GM19463 (cell line): ENCODE measurements at regions not wholly inside any gene's neighbourhood (a gene's known extent, or its start where the extent isn't known, plus 50 kb on each side); places are given as distances from the start of the nearest gene placed in this dataset.
A peak's percentile ranks its signal among the peaks of the same experiment; 100 is the strongest.
"Not testable (repeated sequence)": the region's sequence is repeated elsewhere in the genome, so short reads cannot be mapped to it uniquely, and the experiment has no call there.

ENCODE experiments used
- ATAC-seq: cut with Tn5 transposase; IDR thresholded peaks from one replicate; pipeline ENCODE4 v1.9.1; 2021; ENCODE audit warnings: mild to moderate bottlenecking, moderate library complexity; ENCODE audit not compliant: unreplicated experiment

- ATAC-seq = no peak
Observed at GRCh38 chr1:177648731-177649265, 321.1 kb downstream of the SEC16B start.

GRCh38 chr1:177648138-177648537 is 321.7 kb downstream of the SEC16B start:
- no peak for ATAC-seq

DNA sequence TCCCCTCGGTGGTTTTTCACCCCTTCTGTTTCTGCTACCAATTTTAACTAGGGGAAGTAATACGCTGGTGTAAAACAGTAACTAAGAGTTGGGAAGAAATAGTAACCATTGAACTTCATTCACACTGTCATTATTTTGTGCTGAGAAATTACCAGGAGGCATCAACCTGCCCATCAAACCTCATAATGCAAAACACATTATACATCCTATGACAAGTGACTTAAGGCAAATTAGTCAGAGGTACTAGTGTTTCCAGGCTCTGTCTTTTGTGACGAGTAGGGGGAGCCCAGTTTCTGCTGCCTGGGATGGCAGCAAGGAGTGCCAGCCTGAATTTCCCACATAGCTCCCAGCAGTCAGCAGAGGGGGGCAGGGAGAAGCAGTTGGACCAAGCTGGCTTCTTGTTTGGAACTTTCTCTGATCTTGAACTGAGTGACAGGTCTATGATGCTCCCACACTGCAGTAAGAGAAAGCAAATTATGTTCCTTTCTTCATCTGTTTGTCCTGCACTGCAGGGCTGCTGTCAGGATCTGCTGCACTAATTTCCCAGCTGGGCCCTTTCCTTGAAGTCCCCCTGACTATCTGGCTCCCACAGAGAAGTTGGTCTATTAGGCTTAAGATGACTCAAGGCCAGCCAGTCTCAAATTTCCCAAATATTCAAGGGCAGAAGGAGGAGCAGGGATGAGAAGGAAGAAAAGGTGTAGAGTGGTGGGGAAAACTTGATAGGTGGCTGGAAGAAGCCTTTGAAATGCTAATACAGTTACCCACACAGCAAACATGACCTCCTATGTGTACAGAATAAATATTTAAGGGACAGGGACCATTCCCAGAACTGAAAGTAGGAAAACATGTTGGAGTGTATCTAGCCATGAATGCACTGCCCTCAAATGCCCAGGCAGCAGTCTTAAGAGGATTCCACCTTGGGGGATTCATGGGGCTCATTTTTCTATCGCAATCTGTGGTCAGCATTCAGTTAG is 322.8 kb downstream of the SEC16B start:
- peak; percentile 59 for ATAC-seq

DNA sequence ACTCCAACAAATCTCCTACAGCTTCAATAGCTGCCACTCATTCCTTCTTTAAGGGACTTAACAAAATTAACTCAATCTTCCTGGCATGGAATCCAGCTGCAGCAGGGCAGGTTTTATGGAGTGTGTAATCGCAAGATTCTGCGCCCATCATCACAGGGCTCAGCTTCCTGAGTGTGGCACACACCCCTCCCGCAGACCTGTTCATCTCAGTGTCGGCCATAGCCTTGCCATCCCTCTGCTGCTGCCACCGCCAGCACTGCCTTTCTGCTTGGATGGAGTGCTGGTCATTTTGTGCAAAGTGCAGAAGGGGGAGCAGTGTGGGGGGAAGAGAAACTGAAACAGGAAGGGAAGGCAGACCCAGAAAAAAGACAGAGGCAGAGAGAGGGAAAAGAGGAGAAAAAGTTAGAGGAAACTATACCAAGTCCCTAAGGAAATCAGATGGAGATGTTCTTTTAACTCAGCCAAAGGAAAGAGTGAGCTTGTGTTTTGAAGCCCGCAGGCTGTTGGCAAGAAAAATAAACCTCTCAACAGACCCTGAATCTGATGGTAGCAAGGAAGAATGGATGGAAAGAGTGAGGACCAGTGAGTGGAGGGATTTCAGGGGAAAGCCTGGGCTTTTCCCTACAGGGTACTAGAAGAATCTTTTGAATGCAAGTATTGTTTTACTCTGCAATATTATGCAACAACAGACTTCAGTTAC is 324.2 kb downstream of the SEC16B start:
- no peak for ATAC-seq

GRCh38 chr1:177640687-177641086 is 329.2 kb downstream of the SEC16B start:
- ATAC-seq = no peak

DNA sequence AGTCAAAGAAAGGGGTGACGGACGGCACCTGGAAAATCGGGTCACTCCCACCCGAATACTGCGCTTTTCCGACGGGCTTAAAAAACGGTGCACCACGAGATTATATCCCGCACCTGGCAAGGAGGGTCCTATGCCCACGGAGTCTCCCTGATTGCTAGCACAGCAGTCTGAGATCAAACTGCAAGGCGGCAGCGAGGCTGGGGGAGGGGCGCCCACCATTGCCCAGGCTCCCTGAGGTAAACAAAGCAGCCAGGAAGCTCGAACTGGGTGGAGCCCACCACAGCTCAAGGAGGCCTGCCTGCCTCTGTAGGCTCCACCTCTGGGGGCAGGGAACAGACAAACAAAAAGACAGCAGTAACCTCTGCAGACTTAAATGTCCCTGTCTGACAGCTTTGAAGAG is 335.7 kb downstream of the SEC16B start:
- ATAC-seq = not testable (repeated sequence)

DNA sequence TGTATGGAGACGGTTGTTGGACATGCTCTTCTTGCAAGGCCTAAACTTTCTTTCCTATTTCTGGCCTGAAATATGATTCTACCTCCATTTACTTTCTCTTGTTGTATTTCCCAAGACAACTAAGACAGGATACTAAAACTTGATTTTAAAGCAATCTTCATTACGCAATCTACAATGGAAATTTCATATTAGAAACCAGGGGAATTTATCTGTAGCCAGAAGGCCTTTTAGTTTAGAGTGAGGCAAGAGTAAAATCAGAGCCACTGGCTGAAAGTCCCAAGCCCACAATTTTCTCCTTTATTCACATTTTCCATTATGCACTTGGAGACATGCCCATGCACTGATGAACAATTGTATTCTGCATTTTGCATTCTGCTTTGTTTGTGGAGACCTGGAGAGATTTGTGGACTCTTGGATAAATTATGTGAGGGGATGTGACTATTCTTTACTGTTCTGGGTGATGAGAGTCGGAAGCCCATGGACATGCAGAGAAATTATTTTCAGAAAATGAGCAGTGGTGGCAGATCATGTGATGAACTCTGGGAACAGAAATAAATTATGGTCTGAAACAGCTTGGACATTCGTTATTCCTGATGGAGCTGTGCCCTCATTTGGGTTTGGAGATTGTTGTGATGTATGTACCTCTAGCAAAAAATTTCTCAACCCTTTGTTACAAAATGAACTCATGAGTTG is 336.8 kb downstream of the SEC16B start:
- ATAC-seq = no peak

DNA sequence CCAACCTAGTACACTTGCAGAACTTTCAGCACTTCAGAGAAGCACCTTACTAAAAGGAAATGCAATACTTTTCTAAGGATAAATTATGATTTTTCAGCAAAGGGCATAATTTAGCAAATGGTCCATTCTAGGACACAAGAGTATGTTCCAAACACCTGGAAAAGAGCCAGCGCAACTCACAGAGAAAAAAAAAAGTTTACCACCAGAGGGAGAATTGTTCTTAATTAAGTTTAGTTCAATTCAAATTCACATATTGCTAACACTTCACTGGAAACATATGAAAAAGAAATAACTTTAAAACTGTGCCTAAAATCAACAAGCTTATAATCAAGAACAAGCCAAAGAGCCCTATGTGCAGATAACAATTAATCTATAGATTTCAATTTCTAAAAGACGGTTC is 338.1 kb downstream of the SEC16B start:
- no peak for ATAC-seq

- ATAC-seq = no peak
Observed at GRCh38 chr1:177629526-177629925, 340.3 kb downstream of the SEC16B start.

GRCh38 chr1:177627148-177627910 is 342.5 kb downstream of the SEC16B start:
- ATAC-seq = no peak

- ATAC-seq = no peak
Observed at GRCh38 chr1:177620636-177621190, 349.1 kb downstream of the SEC16B start.

- no peak for ATAC-seq
Observed at GRCh38 chr1:177615251-177615650, 354.6 kb downstream of the SEC16B start.

DNA sequence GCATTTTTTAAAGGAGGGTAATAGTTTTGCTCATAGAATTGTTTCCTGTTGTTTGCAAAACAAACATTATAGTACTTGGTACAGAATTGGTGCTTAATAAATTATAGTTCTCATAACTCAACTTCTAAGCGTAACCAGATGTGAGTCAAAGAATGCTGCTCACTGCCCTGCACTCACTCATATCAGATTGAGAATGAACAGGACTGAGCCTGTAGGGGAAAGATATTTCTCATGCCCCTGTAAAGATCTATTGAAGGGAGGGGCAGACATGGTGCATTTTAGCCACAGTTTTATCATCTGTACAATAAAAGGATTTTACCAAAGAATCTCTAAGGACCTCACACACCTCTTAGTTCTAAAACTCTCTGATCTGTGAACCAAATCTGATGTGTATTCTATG is 358.5 kb downstream of the SEC16B start:
- ATAC-seq = no peak

DNA sequence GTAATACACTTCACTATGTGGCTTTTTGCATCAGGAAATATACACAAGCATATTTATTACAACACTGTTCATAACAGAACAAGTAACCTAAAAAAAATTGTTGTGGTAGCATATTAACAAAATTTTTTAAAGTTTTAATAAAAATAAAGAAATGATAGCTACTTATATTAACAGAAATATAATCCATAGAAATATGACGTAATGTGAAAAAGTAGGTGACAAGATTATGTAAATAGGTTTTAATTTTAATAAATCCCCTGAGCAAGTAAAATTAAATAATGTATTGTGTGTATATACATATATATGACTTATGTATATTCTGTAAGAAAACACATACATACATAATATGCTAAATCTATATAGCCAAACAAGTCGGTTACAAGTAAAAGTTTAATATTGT is 359.9 kb downstream of the SEC16B start:
- no peak for ATAC-seq

- ATAC-seq = no peak
Observed at GRCh38 chr1:177600936-177601335, 368.9 kb downstream of the SEC16B start.

DNA sequence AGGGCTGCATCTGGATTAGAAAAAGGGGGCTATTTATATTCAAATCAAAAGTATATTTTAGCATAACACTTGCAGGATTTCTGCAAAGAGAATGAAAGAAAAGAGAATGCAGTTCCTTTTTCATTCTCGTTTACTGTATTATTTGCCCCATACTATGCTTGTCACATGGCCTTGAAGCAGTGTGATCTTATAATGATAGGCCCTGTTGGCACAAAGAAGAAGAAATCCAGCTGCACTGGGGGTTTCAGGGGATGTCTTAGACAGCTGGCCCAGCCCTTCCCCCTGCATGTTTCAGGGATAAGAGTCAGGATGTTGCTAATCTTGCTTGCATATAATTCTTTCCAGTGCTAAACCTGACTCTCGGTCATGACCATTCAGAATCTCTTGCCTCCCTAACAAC is 369.5 kb downstream of the SEC16B start:
- ATAC-seq = no peak

GRCh38 chr1:177597393-177597792 is 372.5 kb downstream of the SEC16B start:
- ATAC-seq = no peak

- no peak for ATAC-seq
Observed at GRCh38 chr1:177596485-177596884, 373.4 kb downstream of the SEC16B start.

DNA sequence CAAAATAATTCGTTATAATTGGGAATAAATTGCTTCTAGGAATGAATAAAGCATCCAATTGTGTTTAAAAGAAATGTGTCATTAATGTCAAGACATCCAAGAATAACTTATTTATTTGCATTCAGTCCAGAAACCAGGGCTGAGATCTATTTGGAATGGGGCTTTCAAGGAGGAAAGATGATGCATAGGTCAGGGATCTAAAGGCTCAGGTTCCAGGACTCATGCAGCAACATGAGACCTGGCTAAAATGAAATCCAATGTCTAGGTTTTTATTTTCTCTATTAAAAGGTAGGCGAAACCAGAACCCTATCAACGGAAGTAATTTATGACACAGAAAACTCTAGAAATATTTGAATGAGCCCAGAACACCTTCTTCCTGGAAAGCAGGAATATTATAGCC is 376.8 kb downstream of the SEC16B start:
- no peak for ATAC-seq

DNA sequence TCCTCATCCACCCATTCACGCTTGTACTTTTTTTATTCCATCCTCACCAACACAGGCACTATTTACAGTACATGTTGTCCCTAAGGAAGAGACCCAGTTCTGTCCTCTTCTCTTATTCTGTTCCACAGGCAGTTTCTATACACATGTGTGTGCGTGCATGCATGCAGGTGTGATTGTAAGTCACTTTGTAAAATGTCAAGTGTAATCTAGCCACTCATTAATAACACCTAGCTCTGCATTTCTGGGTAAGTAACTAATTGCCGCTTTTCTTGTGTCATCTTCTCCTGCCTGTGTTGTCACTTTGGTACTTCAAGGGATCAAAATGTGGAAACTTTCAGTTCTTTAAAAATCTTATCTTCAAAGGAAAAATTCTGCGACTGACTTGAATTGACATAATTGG is 377.2 kb downstream of the SEC16B start:
- ATAC-seq = no peak
